IPS-NIHi11 (cell line): ENCODE measurements at regions not wholly inside any gene's neighbourhood (a gene's known extent, or its start where the extent isn't known, plus 50 kb on each side); places are given as distances from the start of the nearest gene placed in this dataset.

Source experiments
- DNase-seq: peaks from one replicate; pipeline ENCODE4 v3.0.0; 2012; ENCODE audit warnings: mixed read lengths, low spot score

DNA sequence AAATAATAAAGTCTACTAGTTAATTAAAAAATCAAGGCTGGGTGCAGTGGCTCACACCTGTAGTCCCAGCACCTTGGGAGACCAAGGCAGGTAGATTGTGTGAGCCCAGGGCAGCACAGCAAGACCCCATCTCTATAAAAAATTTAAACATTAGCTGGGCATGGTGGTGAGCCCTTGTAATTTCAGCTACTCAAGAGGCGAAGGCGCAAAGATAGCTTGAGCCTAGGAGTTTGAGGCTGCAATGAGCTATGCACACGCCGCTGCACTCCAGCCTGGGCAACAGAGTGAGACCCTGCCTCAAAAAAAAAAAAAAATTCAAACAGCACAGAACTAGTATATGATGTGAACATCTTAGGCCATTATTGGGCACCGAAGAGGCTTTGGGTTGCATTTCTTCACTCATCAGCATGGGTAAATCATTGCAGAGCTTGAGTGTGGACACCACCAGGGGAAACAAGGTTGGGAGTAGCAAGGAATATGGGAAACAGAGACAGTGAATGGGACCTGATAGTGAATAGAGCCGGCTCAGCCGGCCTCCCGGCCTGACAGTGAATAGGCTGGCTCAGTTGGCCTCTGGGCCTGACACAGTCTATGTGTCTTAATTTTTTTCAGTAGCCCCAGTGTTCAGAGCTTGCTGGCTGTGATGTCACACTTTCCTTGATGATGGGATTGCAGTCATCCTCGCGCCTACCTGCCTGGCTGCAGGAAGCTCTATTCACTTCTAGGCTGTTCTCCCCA, 89.1 kb upstream of the ERRFI1 start:
- no peak for DNase-seq

GRCh38 chr1:8113262-8114220, 87.4 kb upstream of the ERRFI1 start:
- no peak for DNase-seq

DNA sequence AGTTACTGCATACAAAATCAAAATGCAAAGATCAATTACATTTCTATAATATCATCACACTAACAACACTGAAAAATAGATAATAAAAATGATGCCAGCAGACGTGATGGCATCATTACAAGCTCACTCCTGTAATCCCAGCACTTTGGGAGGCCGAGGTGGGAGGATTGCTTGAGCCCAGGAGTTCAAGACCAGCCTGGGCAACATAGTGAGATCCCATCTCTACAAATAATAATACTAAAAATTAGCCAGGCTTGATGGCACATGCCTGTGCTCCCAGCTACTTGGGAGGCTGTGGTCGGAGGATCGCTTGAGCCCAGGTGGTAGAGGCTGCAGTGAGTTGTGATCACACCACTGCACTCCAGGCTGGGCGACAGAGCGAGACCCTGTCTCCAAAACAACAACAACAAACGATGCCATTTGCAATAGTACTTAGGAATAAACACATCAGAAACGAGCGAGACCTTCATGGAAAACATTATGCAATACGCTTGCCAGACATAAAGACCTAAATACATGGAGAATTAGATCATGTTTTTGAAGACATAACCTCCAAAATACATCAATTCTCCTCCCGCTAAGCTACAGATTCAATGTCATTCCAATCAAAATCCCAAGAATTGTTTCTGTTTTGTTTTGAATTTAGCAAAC, 86.6 kb upstream of the ERRFI1 start:
- DNase-seq, result no peak

- DNase-seq, result no peak
Measured at GRCh38 chr1:8111560-8111959, 85.5 kb upstream of the ERRFI1 start.

DNA sequence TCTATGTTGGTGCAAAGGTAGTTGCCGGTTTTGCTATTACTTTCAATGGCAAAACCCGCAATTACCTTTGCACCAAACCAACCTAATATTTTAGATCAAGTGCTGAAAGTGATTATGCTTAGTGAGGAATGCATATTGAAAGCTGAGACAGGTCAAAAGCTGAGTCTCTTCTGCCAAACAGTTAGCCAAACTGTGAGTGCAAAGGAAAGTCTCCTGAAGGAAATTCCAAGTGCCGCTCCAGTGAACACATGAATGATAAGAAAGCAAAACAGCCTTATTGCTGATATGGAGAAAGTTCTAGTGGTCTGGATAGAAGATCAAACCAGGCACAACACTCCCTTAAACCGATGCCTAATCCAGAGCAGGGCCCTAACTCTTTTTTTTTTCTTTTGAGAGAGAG, 83.1 kb upstream of the ERRFI1 start:
- no peak for DNase-seq

- no peak for DNase-seq
Measured at GRCh38 chr1:8107897-8108296, 81.8 kb upstream of the ERRFI1 start.

GRCh38 chr1:8104278-8105236, 78.4 kb upstream of the ERRFI1 start:
- no peak for DNase-seq

GRCh38 chr1:8097908-8098307, 71.8 kb upstream of the ERRFI1 start:
- DNase-seq, result no peak

- no peak for DNase-seq
Measured at GRCh38 chr1:8097077-8097799, 71.1 kb upstream of the ERRFI1 start.

DNA sequence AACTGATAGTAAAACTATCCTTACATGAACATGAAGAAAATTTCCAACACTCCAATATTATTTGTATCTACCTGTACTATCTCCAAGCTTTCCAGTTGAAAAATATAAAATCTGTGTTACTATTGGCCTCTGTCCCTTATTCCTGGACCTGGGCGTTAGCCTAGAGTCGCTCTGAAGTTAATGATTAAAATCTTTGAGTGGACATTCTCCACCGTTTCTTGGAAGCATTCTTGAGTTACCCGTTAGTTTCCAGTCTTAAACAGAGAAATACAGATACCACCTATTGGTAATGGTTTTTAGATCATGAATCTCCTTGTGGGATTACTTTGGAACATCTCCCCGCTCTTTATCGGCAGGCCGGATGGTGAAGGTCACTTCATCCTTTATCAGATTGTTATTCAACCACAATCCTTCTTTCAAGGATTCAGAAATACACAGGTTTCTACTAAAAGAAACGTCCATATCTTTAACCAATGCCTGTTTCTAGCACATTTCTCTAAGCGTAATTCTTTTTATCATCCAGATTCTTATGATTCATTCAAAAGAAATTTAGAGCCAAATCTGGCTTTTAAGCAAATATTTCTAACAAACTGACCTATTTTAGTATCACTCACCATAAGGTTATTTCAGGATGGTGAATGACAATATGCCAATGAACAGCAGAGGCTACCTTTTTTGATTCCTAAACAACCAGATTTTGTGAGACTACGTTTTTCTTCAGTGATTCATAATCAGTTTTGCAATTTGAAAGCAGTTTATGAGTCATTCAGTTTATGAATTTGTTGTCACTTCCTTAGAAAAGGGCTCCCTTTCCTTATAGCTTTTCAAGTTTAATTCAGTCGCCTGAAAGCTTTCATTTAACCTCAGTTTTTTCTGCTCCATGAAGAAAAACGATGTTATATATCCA, 70.2 kb upstream of the ERRFI1 start:
- no peak for DNase-seq

- DNase-seq, result no peak
Measured at GRCh38 chr1:8095584-8095983, 69.5 kb upstream of the ERRFI1 start.

- no peak for DNase-seq
Measured at GRCh38 chr1:8094481-8095241, 68.6 kb upstream of the ERRFI1 start.

DNA sequence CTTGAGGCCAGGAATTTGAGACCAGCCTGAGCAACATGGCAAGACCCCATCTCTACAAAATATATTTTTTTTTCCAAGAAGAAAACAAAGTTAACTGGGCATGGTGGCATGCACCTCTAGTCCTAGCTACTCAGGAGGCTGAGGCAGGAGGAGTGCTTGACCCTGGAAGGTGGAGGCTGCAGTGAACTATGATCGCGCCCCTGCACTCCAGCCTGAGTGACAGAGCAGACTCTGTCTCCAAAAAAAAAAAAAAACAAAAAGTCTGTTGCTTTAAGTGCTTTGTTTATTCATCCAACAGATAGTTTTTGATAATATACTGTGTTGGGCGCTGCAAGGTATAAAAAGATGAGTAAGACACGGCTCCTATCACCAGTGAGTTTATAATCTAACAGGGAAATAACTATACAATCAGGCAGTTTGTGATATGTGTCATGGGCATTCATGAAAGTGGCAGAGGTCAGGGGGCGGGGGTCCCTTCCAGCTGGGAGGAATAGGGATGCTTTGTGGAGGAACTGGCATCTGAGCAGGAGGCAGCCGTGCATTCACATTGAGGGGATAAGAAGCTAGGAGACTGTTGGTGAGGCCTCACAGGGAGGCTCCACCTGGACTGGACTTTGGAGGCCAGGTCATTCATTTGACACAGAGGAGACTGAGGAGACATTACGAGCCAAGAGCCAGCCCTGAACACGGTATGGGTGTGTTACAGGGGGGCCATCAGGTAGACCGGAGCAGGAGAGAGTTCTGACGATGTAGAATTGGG, 67.3 kb upstream of the ERRFI1 start:
- no peak for DNase-seq

DNA sequence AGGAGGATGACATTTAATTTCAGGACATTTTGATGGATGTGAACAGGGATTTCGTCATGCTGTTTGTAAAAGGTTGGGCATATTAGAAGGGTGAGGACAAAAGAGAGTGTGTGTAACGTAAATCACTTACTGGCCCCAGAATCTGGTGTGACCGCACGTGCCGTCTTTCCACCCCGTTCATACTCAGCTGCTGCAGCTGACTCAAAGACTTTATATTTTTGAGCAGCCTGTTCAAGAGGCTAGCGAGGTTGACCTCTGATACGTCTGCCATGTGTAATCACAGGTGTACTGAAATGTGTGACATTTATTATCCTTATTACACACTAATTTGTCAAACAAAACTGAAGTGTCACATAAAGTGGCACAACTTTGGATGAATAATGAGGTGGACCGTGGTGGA, 66.5 kb upstream of the ERRFI1 start:
- DNase-seq, result no peak

DNA sequence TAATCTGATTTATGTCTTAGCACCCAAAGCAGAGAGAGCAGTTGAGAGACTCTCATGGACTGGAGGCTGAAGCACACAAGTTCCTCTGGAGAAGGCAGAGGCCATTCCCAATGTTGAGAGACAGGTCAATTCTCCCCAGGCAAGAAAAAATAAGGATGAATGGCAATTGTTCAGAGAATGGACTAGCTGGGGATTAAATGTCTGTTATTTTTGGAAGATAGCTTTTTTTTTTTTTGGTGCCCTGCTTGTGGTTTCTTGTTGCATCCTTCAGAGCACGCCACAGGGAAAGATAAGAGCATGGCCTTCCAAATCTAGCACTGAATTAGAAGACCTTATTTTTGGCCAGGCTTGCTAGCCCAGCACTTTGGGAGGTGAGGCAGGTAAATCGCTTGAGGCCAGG, 65.6 kb upstream of the ERRFI1 start:
- DNase-seq, result no peak

- DNase-seq, result no peak
Measured at GRCh38 chr1:8090241-8090702, 64.2 kb upstream of the ERRFI1 start.

- DNase-seq, result no peak
Measured at GRCh38 chr1:8089535-8090228, 63.6 kb upstream of the ERRFI1 start.

- DNase-seq, result no peak
Measured at GRCh38 chr1:8086055-8086454, 59.9 kb upstream of the ERRFI1 start.
